ENCODE measurements at regions not wholly inside any gene's neighbourhood (a gene's known extent, or its start where the extent isn't known, plus 50 kb on each side); places are given as distances from the start of the nearest gene placed in this dataset.

DNA sequence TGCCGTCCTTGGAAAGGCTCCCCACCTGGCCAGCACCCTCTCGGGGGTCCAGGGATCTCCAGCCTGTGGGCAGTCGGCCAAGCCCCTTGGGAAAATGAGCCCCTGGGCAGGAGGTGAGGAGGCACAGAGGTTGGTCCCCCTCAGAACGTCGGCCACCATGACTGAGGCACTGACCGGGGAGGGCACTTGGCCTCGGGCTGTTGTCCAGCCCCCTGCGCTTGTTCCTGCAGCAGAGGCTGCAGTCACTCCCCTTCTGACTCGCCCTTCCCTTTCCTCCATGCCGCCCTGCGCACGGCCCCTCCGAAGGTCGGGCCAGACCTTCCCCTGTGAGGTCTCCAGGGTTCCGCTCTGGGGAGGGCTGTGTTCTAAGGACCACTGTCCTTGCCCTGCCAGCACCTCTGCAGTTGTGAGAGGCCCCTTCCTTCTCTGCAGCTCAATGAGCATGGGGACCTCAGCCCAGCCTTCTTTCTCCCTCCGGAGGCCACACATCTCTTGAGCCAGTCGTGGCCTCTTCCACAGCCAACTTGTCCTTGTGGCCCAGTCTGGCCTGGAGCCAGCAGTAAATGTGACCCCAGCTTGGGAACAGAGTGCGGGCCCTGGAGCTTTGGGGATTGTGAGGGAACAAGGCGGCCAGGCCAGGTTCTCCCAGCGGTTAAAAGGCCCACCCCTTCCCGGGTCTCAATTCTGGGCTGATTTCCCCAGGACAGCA lies 195.5 kb downstream of the DLL1 start:
- no peak overlapping the region for H3K4me2 ChIP-seq
- H4K20me1 ChIP-seq (replicated peaks; ENCODE audit: insufficient read depth): no peaks in the 10 kb centered on the region
- H3K27me3 Mint-ChIP-seq (ENCODE audit: insufficient read depth, low read depth, poor library complexity): peaks cover 8% of the 10 kb centered on the region
- H3K27me3 ChIP-seq (ENCODE audit: insufficient read depth): no peaks in the 10 kb centered on the region
- H3K4me3 ChIP-seq: no peak overlapping the region
- DNase-seq (ENCODE audit: low spot score): no peak
- H3K36me3 Mint-ChIP-seq (ENCODE audit: low read depth): no peaks in the 10 kb centered on the region
- no peaks in the 10 kb centered on the region for H3K79me2 ChIP-seq (replicated peaks; ENCODE audit: insufficient read depth)
- H3K4me1 Mint-ChIP-seq: peaks cover 4% of the 10 kb centered on the region; the same call in 1 of the 3 replicates
- ATAC-seq: no peak
- H3K36me3 ChIP-seq (ENCODE audit: insufficient read depth): no peaks in the 10 kb centered on the region
- no peaks in the 10 kb centered on the region for H3K9me2 ChIP-seq (ENCODE audit: insufficient read depth)
- H3K27ac Mint-ChIP-seq: no peak overlapping the region
- H3K9me3 Mint-ChIP-seq: peaks cover 5% of the 10 kb centered on the region; the same call in 2 of the 3 replicates
- no peaks in the 10 kb centered on the region for H3K4me1 ChIP-seq (ENCODE audit: insufficient read depth)
- H3K4me3 Mint-ChIP-seq: no peak overlapping the region
- H3F3A ChIP-seq (replicated peaks; ENCODE audit: low read depth): no peaks in the 10 kb centered on the region
- no peak overlapping the region for H3K27ac ChIP-seq (ENCODE audit: low read depth)
- no peak overlapping the region for H2AFZ ChIP-seq
- no peak for TF ChIP-seq POLR2AphosphoS5 (IDR thresholded peaks at IDR 0.05; ENCODE audit: low read depth)
- TF ChIP-seq STAT1 (IDR thresholded peaks at IDR 0.05; ENCODE audit: unreplicated experiment): no peak
- TF ChIP-seq, protein P1, sequence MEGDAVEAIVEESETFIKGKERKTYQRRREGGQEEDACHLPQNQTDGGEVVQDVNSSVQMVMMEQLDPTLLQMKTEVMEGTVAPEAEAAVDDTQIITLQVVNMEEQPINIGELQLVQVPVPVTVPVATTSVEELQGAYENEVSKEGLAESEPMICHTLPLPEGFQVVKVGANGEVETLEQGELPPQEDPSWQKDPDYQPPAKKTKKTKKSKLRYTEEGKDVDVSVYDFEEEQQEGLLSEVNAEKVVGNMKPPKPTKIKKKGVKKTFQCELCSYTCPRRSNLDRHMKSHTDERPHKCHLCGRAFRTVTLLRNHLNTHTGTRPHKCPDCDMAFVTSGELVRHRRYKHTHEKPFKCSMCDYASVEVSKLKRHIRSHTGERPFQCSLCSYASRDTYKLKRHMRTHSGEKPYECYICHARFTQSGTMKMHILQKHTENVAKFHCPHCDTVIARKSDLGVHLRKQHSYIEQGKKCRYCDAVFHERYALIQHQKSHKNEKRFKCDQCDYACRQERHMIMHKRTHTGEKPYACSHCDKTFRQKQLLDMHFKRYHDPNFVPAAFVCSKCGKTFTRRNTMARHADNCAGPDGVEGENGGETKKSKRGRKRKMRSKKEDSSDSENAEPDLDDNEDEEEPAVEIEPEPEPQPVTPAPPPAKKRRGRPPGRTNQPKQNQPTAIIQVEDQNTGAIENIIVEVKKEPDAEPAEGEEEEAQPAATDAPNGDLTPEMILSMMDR (conservative IDR thresholded peaks at IDR 0.05; ENCODE audit: low read depth in 2 of 2): no peak
- TF ChIP-seq EZH2 (IDR thresholded peaks at IDR 0.05; ENCODE audit: low read depth, unreplicated experiment): no peak
- TF ChIP-seq NANOG (IDR thresholded peaks at IDR 0.05; ENCODE audit: borderline replicate concordance): no peak
- TF ChIP-seq, protein P2, sequence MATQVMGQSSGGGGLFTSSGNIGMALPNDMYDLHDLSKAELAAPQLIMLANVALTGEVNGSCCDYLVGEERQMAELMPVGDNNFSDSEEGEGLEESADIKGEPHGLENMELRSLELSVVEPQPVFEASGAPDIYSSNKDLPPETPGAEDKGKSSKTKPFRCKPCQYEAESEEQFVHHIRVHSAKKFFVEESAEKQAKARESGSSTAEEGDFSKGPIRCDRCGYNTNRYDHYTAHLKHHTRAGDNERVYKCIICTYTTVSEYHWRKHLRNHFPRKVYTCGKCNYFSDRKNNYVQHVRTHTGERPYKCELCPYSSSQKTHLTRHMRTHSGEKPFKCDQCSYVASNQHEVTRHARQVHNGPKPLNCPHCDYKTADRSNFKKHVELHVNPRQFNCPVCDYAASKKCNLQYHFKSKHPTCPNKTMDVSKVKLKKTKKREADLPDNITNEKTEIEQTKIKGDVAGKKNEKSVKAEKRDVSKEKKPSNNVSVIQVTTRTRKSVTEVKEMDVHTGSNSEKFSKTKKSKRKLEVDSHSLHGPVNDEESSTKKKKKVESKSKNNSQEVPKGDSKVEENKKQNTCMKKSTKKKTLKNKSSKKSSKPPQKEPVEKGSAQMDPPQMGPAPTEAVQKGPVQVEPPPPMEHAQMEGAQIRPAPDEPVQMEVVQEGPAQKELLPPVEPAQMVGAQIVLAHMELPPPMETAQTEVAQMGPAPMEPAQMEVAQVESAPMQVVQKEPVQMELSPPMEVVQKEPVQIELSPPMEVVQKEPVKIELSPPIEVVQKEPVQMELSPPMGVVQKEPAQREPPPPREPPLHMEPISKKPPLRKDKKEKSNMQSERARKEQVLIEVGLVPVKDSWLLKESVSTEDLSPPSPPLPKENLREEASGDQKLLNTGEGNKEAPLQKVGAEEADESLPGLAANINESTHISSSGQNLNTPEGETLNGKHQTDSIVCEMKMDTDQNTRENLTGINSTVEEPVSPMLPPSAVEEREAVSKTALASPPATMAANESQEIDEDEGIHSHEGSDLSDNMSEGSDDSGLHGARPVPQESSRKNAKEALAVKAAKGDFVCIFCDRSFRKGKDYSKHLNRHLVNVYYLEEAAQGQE (IDR thresholded peaks at IDR 0.05; ENCODE audit: unreplicated experiment): no peak
- TF ChIP-seq ZNF331 (CRISPR knock-in tag; IDR thresholded peaks at IDR 0.05; ENCODE audit: low read depth): no peak
- TF ChIP-seq, protein P3, sequence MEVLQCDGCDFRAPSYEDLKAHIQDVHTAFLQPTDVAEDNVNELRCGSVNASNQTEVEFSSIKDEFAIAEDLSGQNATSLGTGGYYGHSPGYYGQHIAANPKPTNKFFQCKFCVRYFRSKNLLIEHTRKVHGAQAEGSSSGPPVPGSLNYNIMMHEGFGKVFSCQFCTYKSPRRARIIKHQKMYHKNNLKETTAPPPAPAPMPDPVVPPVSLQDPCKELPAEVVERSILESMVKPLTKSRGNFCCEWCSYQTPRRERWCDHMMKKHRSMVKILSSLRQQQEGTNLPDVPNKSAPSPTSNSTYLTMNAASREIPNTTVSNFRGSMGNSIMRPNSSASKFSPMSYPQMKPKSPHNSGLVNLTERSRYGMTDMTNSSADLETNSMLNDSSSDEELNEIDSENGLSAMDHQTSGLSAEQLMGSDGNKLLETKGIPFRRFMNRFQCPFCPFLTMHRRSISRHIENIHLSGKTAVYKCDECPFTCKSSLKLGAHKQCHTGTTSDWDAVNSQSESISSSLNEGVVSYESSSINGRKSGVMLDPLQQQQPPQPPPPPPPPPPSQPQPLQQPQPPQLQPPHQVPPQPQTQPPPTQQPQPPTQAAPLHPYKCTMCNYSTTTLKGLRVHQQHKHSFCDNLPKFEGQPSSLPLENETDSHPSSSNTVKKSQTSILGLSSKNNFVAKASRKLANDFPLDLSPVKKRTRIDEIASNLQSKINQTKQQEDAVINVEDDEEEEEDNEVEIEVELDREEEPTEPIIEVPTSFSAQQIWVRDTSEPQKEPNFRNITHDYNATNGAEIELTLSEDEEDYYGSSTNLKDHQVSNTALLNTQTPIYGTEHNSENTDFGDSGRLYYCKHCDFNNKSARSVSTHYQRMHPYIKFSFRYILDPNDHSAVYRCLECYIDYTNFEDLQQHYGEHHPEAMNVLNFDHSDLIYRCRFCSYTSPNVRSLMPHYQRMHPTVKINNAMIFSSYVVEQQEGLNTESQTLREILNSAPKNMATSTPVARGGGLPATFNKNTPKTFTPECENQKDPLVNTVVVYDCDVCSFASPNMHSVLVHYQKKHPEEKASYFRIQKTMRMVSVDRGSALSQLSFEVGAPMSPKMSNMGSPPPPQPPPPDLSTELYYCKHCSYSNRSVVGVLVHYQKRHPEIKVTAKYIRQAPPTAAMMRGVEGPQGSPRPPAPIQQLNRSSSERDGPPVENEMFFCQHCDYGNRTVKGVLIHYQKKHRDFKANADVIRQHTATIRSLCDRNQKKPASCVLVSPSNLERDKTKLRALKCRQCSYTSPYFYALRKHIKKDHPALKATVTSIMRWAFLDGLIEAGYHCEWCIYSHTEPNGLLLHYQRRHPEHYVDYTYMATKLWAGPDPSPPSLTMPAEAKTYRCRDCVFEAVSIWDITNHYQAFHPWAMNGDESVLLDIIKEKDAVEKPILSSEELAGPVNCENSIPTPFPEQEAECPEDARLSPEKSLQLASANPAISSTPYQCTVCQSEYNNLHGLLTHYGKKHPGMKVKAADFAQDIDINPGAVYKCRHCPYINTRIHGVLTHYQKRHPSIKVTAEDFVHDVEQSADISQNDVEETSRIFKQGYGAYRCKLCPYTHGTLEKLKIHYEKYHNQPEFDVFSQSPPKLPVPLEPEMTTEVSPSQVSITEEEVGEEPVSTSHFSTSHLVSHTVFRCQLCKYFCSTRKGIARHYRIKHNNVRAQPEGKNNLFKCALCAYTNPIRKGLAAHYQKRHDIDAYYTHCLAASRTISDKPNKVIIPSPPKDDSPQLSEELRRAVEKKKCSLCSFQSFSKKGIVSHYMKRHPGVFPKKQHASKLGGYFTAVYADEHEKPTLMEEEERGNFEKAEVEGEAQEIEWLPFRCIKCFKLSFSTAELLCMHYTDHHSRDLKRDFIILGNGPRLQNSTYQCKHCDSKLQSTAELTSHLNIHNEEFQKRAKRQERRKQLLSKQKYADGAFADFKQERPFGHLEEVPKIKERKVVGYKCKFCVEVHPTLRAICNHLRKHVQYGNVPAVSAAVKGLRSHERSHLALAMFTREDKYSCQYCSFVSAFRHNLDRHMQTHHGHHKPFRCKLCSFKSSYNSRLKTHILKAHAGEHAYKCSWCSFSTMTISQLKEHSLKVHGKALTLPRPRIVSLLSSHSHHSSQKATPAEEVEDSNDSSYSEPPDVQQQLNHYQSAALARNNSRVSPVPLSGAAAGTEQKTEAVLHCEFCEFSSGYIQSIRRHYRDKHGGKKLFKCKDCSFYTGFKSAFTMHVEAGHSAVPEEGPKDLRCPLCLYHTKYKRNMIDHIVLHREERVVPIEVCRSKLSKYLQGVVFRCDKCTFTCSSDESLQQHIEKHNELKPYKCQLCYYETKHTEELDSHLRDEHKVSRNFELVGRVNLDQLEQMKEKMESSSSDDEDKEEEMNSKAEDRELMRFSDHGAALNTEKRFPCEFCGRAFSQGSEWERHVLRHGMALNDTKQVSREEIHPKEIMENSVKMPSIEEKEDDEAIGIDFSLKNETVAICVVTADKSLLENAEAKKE (CRISPR knock-in tag; IDR thresholded peaks at IDR 0.05): no peak

All from GM23338 (cell line).